Stimulated activated CD4-positive, alpha-beta T cell treated with anti-CD3 and anti-CD28 coated beads, Interleukin-4, amount 100 ng/mL, for 48 hours (primary cell): ENCODE measurements at regions not wholly inside any gene's neighbourhood (a gene's known extent, or its start where the extent isn't known, plus 50 kb on each side); places are given as distances from the start of the nearest gene placed in this dataset.
"Not testable (repeated sequence)": the region's sequence is repeated elsewhere in the genome, so short reads cannot be mapped to it uniquely, and the experiment has no call there.

Experiments
- DNase-seq, 2 donors: peaks; one replicate each; pipeline ENCODE4 v3.0.0-alpha.2; 2020; ENCODE audit warnings: low read depth in 2 of 2

DNA sequence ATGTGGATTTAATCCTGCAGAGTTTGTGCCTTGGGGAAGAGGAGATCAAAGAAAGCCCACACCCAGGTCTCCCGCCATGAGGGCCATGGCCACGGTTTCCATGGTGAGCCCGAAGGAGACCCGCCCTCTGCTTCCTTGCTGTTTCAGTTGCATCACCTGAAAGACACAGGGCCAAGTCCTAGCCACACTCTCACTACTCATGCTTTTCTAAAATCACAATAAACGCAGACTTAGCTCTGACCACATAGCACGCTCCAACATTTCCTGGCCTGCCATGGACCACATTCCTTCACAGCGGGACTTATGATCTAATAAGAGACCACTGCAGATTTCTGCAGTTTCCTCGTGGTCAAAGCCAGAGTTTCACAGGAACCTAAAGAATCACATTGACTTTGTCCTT is 426.0 kb upstream of the NR3C2 start:
- DNase-seq: no peak

GRCh38 chr4:148866666-148867065 is 424.5 kb upstream of the NR3C2 start:
- DNase-seq: no peak

- no peak for DNase-seq
Measured at GRCh38 chr4:148857973-148858534, 415.8 kb upstream of the NR3C2 start.

DNA sequence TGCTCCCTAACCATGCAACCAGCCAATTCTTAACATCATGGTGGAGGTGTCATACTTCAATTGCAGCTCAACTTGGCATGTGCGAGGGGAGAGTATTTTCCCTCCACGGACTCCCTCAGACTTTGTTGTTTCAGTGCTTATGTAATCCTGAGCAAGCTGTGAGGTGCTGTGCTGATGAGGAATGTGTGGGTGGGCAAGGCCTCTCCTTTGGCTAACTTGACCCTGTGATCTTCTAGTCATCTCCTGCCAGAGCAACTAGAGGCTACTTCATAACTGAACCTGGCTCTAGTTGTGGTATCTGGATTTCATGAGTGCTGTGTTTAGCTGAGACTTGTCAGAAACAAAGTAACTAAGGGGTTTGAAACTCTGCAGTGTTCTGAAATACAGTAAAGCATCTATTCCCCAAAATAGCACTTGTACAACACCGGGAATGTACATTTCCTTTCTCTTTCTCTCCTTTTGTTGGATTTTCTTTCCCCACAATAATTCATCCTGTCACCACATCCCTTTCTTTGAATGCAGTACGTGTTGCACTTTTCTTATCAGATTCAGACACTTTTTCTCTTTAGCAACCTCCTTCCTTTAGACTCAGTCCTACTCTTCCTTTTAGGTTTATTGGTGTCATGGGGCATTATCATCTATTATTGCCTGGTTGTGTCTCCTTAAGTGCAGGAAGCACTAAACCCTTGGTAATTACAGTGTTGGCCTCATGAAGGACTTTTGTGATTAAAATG is 415.2 kb upstream of the NR3C2 start:
- DNase-seq: no peak

DNA sequence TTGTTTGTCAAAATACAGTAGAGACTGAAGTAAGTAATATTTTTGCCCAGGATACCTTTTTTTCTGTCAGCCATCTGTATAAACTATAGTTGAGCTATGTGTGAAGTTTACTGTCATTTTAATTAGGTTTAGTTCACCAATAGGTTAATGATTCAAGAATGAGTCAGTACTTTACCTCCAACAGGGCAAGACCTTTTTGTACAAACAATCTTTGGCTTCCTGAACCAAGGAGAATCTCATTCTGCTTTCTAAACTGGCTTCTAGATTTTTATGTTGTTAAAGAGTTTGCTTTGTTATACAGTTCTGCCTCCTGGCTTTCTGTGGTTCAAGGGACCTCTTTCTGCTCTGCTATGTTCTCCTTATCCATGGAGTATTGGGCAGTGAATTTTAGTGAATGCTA is 412.0 kb upstream of the NR3C2 start:
- no peak for DNase-seq

DNA sequence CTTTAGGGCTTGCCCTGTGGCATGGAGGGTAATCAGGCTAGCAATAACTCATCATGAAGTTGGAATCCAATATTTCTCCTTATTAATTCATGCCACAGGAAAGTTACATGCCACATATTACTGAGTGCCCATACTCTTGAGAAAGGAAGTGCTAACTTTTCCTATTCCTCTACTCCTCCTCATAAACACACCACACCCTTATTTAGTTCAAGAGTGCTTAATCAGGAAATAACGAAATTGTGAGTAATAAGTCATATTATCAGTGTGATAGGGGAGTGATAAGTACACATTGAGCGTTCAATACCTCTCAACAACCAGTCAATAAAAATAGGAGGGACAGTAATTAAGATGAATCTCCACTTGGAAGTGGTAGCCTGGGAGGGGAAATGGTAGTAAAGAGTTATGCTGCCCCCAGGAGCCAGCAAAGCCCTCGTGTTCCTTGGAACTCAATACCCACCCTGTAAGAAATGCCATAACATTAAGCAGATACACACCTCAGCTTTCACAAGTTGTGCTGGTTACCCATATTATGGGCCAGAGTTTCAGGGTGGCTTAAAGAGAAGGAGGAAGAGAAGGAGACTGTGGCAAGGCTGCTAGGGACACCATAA is 410.0 kb upstream of the NR3C2 start:
- no peak for DNase-seq

DNA sequence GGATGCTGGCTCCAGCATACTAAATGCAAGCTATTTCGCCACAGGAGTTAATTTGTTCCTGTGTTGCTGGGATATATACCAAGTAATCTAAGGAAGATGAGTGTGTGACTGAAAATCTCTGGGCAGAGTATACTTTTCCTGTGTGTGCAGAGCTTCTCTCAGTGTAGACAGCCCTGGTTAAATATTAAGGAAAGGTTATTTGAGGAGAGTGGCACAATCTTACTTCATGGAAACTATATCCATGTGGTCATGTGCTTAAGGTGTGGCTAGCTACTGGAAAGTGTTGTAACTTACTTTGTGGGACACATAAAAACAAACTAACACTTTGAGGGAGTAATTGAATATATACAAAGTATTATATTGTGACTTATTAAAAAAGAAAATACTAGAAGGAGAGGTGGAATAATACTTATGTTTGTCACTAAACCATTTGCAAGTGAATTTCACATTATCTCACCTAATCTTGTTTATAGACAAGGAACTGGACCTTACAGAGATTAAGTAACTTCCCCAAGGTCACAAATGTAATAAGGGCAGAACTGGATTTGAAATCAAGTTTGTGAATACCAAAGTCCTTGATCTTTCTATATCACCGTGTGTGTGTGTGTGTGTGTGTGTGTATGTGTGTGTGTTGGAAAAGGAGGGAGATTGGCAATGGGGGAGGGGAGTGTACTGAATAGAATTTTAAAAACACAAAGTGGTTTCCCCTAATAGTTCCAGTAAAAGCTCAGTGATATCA is 408.2 kb upstream of the NR3C2 start:
- DNase-seq: no peak

- no peak for DNase-seq
Measured at GRCh38 chr4:148849581-148849980, 407.4 kb upstream of the NR3C2 start.

- DNase-seq: no peak
Measured at GRCh38 chr4:148847544-148848255, 405.5 kb upstream of the NR3C2 start.

DNA sequence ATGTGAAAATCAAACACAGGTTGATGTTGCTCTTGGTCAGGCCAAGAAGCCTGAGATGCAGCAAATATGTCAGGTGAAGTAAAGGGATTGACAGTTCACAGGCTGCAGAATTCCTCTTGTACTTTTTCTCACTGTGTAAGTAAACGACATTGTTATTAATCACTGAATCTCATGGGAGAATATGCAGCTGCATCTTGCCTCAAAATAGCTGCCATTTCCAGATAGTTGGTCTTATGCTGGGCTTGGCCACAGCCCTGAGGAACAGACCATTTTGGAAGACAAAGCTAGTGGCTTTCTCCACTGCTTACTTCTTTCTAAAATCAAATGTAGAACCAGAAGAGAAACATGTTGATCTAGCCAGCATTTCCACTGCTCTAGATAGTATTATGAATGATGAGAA is 403.4 kb upstream of the NR3C2 start:
- no peak for DNase-seq

DNA sequence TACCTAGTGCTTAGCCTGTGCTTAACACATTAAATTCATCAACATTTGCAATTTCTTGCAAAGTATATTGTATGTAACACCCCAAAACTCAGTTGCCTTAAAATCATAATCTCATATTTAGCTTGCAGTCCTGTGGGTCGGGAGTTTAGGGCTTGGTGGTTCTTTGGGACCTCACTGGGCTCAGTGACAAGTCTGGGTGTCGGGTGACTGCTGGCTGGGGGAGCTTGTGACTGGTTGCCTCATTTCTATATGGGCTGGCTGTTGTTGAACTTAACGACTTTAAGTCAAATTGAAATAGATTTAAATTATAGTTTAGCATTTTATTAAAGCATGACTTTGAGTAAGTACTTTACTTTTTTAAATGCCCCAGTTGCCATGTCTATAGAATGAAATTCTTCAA is 401.4 kb upstream of the NR3C2 start:
- no peak for DNase-seq

DNA sequence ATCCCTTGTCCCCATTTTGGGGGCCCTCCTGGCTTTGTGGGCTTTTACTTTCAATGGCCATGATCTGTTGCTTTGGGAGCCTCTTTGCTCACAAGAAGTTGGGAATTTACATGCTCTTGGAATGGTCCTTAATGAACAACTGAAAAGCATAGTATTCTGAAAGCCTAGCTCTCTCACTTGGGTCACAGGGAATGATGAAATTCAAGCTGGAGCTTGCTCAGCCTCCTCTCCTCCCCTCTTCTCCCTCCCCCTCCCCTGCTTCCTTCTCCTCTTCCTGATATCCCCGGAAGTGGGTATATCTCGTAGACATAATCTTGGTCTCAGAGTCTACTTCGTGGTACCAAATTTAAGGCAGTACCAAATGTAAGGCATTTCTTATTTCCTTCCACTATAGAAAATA is 400.6 kb upstream of the NR3C2 start:
- DNase-seq: no peak

- DNase-seq: not testable (repeated sequence)
Measured at GRCh38 chr4:148837571-148837970, 395.4 kb upstream of the NR3C2 start.

DNA sequence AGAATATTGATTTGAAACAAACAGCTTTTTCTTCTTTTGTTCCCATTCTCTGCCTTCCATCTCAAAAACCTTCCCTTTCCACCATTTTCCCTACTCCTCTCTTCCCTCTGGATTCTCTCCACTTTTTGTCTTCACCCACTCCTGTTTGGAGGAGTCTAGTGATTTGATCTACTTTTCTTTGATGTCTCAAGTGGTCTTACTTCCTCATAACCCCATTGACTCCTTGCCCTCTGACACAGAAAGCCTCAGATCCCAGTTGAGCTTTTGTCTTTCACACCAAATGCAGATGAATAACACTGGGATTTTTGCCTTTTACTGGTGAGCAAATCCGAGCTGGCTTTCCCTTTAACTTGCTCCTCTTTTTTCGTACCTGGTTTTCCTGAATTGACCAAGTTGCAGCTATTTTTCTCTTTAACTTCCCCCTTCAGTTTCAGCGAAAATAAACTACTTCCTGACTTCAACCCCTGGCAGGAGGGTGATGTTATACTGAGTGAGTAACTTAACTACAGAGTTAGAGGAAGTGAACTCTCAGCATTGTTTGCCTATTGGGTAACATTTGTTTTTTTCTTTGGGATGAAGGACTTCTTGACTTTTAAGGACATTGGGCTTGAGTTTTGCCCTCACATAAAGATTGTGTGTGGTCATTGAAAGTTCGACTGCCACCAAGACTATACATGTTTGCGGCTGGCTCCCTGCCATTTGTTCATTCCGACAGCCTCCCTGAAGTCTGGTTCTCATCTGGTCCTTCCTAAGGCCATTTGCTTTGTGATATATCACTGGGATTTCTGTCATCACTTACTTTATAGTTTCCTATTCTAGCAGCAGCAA is 392.8 kb upstream of the NR3C2 start:
- no peak for DNase-seq

DNA sequence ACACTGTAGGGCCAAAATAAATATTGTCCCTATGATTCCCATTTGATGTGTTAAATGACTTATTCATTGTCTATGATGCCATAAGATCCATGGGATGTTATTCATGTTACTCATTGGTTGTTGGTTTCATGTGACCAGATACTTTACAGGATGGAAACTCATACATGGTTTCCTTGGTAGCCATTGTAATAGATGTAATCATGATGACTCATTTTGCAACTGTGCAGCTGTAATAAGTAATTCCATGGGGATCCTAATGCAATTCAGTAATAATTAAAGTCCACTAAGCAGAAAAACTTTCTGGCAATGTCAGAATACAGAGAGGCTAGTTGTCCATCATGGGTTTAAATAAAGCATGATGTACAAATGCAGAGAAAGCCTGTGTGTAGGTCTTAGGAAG is 389.7 kb upstream of the NR3C2 start:
- DNase-seq: no peak

- DNase-seq: no peak
Measured at GRCh38 chr4:148828291-148828690, 386.1 kb upstream of the NR3C2 start.

DNA sequence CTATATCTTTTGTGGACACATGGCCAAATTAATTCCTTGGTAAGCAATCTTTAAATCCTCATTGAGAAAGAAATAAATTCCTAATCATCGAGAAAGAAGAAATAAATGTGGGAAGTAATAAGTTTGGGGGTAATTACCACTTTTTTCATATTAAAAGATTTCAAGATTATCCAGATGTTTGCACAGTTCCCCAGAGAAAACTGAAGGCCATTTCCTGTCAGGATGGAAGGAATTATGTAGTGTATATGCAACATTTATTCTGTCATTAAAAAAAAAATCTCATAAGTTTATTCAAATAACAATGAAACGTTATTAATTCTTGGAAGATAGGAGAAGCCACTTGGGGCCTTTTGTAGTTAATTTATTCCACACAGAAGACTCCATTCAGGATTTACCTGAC is 385.6 kb upstream of the NR3C2 start:
- no peak for DNase-seq

DNA sequence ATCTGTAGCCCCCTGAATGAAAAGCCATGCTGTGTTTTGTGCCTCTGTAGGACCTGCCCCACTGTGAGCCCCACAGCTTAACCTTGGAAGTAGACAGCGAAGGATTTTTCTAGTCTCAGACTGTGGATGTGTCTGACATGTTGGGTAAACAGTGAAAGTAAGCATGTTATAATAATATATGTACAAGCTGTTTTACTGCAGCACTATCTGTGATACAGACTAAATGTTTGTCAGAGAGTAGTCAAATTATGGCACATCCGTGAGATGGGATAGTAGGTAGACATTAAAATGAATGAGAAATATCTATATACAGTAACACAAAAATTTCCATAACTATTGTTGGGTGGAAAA is 381.2 kb upstream of the NR3C2 start:
- DNase-seq: no peak

DNA sequence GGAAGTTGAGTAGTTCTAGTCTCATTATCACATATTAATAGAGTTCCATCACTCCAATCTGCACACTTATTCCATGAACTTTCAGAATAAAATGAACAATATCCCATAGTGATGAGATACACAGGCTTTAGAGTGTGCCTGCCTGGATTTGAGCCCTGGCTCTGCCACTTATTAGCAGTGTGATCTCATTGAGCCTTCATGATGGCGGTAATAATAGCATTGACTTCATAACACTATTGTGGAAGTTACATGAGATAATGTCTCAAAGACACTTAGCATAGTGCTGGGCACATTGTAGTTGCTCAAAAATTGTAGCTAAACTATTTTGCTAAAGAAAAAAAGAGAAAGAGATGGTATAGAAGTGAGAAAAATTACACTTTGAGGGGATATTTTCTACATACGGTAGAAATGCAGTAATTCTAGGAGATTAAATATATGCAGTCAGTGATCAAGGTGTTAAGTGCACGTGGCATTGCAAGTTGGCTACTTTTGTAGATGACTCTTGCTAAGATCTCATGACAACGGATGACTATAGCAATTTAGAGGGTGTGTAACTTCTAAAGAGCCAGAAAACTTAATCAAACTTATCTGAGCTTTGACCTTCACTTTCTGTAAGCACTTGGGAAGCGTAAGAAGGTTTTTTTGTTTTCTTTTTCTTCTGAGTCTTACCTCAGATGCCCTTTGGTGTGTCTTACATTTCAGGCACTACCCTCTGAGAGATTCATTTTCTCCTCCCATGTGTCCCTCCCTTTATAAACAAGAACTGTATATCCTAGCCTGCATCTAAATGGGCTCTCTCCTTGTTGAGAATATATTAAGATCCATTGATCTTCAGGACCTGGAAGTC is 380.6 kb upstream of the NR3C2 start:
- DNase-seq: no peak

DNA sequence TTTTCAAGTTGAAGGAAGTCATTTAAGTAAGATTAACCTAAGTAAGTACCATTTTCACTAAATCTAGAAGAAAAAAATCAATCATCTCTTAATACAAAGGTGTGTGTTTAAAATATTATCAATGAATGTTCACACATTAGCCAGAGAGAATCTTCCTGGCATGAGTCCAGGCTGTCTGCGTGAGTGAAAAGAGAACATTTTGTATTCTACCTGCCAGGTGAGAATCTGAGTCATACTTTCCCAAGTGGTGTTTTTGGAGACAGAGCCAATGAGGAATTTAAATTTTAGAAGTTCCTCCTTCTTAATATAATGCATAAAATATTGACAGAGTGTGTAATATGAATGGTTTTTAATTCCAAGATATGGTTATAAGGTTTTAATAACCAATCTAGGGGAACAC is 371.8 kb upstream of the NR3C2 start:
- DNase-seq: no peak
